KMS-11 (cell line): ENCODE measurements at regions not wholly inside any gene's neighbourhood (a gene's known extent, or its start where the extent isn't known, plus 50 kb on each side); places are given as distances from the start of the nearest gene placed in this dataset.
"Not testable (repeated sequence)": the region's sequence is repeated elsewhere in the genome, so short reads cannot be mapped to it uniquely, and the experiment has no call there.

Source experiments
- H2AFZ ChIP-seq: fragments of 200-600 bp; sonication (generic); 2 replicates; pipeline ENCODE4 v1.6.1; 2016; ENCODE audit warnings: antibody characterized with exemption, mixed run types, low read depth
- H3K27ac ChIP-seq: fragments of 200-600 bp; sonication (generic); 2 replicates; pipeline ENCODE4 v1.6.1; 2016; ENCODE audit warnings: mild to moderate bottlenecking, mixed run types
- H3K27me3 ChIP-seq: fragments of 200-600 bp; sonication (generic); 2 replicates; pipeline ENCODE4 v1.6.1; 2017; ENCODE audit warnings: mild to moderate bottlenecking, low read depth, mixed run types, moderate library complexity; ENCODE audit not compliant: insufficient read depth
- H3K36me3 ChIP-seq: fragments of 200-600 bp; sonication (generic); 2 replicates; pipeline ENCODE4 v1.6.1; 2017; ENCODE audit warnings: mild to moderate bottlenecking, mixed run types; ENCODE audit not compliant: insufficient read depth
- H3K4me1 ChIP-seq: fragments of 200-600 bp; sonication (generic); 2 replicates; pipeline ENCODE4 v1.6.1; 2016; ENCODE audit warnings: mild to moderate bottlenecking, low read depth, mixed run types; ENCODE audit not compliant: poor library complexity, severe bottlenecking
- H3K4me2 ChIP-seq: fragments of 200-600 bp; sonication (generic); 2 replicates; pipeline ENCODE4 v1.7.0; 2016; ENCODE audit warnings: mild to moderate bottlenecking, mixed run types
- H3K4me3 ChIP-seq: fragments of 200-600 bp; sonication (generic); IDR thresholded peaks from 2 replicates; pipeline ENCODE4 v1.6.1; 2017; ENCODE audit warnings: low read depth, low read length, mixed read lengths; ENCODE audit not compliant: insufficient read depth
- H3K79me2 ChIP-seq: fragments of 200-600 bp; sonication (generic); 2 replicates; pipeline ENCODE4 v1.6.1; 2016; ENCODE audit warnings: low read depth, mixed run types; ENCODE audit not compliant: insufficient read depth
- H3K9ac ChIP-seq: fragments of 200-600 bp; sonication (generic); 2 replicates; pipeline ENCODE4 v1.6.1; 2016; ENCODE audit warnings: mild to moderate bottlenecking, mixed run types
- H4K20me1 ChIP-seq: fragments of 200-600 bp; sonication (generic); 2 replicates; pipeline ENCODE4 v1.6.1; 2016; ENCODE audit warnings: mild to moderate bottlenecking, mixed run types; ENCODE audit not compliant: insufficient read depth
- CTCF ChIP-seq: fragments of 200-600 bp; sonication (generic); conservative IDR thresholded peaks from 2 replicates; pipeline ENCODE4 v1.6.1; 2017; ENCODE audit warnings: low read depth, mild to moderate bottlenecking, antibody characterized with exemption, low read length, moderate library complexity, mixed read lengths

GRCh38 chr5:42252306-42252705 is 170.9 kb upstream of the GHR start:
- Histone ChIP-seq H3K4me1 (no peaks in the 10 kb centered on the region), H3K27ac (no peak overlapping the region), H3K4me3 (no peak overlapping the region), H4K20me1 (no peaks in the 10 kb centered on the region), H3K9ac (no peak overlapping the region), H3K4me2 (no peak overlapping the region), H2AFZ (no peak overlapping the region), H3K27me3 (no peaks in the 10 kb centered on the region), H3K79me2 (no peaks in the 10 kb centered on the region), H3K36me3 (no peaks in the 10 kb centered on the region)
- TF ChIP-seq CTCF: no peak

GRCh38 chr5:42259914-42260313 is 163.3 kb upstream of the GHR start:
- not testable (repeated sequence) for H3K4me2 ChIP-seq, H2AFZ ChIP-seq, H3K27ac ChIP-seq, H3K27me3 ChIP-seq, H3K9ac ChIP-seq, H4K20me1 ChIP-seq, H3K79me2 ChIP-seq, H3K4me3 ChIP-seq, H3K4me1 ChIP-seq, H3K36me3 ChIP-seq

GRCh38 chr5:42267091-42267490 is 156.1 kb upstream of the GHR start:
- no peak overlapping the region for H3K4me3 ChIP-seq
- H3K27me3 ChIP-seq: no peaks in the 10 kb centered on the region
- no peak overlapping the region for H2AFZ ChIP-seq
- H3K9ac ChIP-seq: no peak overlapping the region
- no peaks in the 10 kb centered on the region for H3K36me3 ChIP-seq
- H3K4me2 ChIP-seq: no peak overlapping the region
- no peak for TF ChIP-seq CTCF
- no peaks in the 10 kb centered on the region for H3K4me1 ChIP-seq
- no peak overlapping the region for H3K27ac ChIP-seq
- no peaks in the 10 kb centered on the region for H4K20me1 ChIP-seq
- no peaks in the 10 kb centered on the region for H3K79me2 ChIP-seq

GRCh38 chr5:42268170-42268569 is 155.1 kb upstream of the GHR start:
- H4K20me1 ChIP-seq, H2AFZ ChIP-seq, H3K4me1 ChIP-seq, H3K4me2 ChIP-seq, H3K27ac ChIP-seq, H3K27me3 ChIP-seq, H3K79me2 ChIP-seq, H3K4me3 ChIP-seq, H3K36me3 ChIP-seq, H3K9ac ChIP-seq: not testable (repeated sequence)

GRCh38 chr5:42268630-42269029 is 154.6 kb upstream of the GHR start:
- Histone ChIP-seq H3K4me3 (no peak overlapping the region), H3K36me3 (no peaks in the 10 kb centered on the region), H3K4me2 (no peak overlapping the region), H2AFZ (no peak overlapping the region), H3K27ac (no peak overlapping the region), H3K9ac (no peak overlapping the region), H3K27me3 (no peaks in the 10 kb centered on the region), H4K20me1 (no peaks in the 10 kb centered on the region), H3K79me2 (no peaks in the 10 kb centered on the region), H3K4me1 (no peaks in the 10 kb centered on the region)
- no peak for TF ChIP-seq CTCF
